K562 (cell line): ENCODE measurements at regions not wholly inside any gene's neighbourhood (a gene's known extent, or its start where the extent isn't known, plus 50 kb on each side); places are given as distances from the start of the nearest gene placed in this dataset.

Experiments used
- CCAR2 ChIP-seq: fragments of 200-400 bp; formaldehyde crosslinking; IDR thresholded peaks from 2 replicates; pipeline ENCODE4 v1.6.1; 2017; ENCODE audit warnings: mild to moderate bottlenecking, low read depth, low read length
- TF ChIP-seq, protein P1 (sequence below): fragments of 450-650 bp; IDR thresholded peaks from 2 replicates; pipeline ENCODE4 v1.6.1; 2016; ENCODE audit warnings: low read depth

- TF ChIP-seq, protein P1, sequence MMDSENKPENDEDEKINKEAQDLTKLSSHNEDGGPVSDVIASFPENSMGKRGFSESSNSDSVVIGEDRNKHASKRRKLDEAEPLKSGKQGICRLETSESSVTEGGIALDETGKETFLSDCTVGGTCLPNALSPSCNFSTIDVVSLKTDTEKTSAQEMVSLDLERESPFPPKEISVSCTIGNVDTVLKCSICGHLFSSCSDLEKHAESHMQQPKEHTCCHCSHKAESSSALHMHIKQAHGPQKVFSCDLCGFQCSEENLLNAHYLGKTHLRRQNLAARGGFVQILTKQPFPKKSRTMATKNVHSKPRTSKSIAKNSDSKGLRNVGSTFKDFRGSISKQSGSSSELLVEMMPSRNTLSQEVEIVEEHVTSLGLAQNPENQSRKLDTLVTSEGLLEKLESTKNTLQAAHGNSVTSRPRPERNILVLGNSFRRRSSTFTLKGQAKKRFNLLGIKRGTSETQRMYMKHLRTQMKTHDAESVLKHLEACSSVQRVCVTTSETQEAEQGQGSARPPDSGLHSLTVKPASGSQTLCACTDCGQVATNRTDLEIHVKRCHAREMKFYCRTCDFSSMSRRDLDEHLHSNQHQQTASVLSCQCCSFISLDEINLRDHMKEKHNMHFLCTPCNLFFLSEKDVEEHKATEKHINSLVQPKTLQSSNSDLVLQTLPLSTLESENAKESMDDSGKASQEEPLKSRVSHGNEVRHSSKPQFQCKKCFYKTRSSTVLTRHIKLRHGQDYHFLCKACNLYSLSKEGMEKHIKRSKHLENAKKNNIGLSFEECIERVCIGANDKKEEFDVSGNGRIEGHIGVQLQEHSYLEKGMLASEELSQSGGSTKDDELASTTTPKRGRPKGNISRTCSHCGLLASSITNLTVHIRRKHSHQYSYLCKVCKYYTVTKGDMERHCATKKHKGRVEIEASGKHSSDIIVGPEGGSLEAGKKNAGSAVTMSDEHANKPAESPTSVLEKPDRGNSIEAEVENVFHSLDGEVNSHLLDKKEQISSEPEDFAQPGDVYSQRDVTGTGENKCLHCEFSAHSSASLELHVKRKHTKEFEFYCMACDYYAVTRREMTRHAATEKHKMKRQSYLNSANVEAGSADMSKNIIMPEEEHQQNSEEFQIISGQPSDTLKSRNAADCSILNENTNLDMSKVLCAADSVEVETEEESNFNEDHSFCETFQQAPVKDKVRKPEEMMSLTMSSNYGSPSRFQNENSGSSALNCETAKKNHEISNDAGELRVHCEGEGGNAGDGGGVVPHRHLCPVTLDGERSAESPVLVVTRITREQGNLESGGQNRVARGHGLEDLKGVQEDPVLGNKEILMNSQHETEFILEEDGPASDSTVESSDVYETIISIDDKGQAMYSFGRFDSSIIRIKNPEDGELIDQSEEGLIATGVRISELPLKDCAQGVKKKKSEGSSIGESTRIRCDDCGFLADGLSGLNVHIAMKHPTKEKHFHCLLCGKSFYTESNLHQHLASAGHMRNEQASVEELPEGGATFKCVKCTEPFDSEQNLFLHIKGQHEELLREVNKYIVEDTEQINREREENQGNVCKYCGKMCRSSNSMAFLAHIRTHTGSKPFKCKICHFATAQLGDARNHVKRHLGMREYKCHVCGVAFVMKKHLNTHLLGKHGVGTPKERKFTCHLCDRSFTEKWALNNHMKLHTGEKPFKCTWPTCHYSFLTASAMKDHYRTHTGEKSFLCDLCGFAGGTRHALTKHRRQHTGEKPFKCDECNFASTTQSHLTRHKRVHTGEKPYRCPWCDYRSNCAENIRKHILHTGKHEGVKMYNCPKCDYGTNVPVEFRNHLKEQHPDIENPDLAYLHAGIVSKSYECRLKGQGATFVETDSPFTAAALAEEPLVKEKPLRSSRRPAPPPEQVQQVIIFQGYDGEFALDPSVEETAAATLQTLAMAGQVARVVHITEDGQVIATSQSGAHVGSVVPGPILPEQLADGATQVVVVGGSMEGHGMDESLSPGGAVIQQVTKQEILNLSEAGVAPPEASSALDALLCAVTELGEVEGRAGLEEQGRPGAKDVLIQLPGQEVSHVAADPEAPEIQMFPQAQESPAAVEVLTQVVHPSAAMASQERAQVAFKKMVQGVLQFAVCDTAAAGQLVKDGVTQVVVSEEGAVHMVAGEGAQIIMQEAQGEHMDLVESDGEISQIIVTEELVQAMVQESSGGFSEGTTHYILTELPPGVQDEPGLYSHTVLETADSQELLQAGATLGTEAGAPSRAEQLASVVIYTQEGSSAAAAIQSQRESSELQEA = no peak
- TF ChIP-seq CCAR2 = no peak
These were observed 433.4 kb upstream of the TNC start (continued) for GRCh38 chr9:115551396-115551795.
